HCT116 (cell line): ENCODE measurements at regions not wholly inside any gene's neighbourhood (a gene's known extent, or its start where the extent isn't known, plus 50 kb on each side); places are given as distances from the start of the nearest gene placed in this dataset.

Source experiments
- ATAC-seq: fragments of 200-7000 bp; cut with Tn5 transposase; 2 replicates; pipeline ENCODE4 v1.9.1; 2020; ENCODE audit warnings: mild to moderate bottlenecking, moderate library complexity
- BruUV-seq: library from RNA; stranded (reverse); fragments of 400-500 nt; replicated peaks from 2 replicates; lab custom pipeline; 2021; lab: Mats Ljungman, UMichigan
- CTCF ChIA-PET: fragments of 300-600 bp; sonication (Branson Sonifier 250); formaldehyde crosslinking; loops from one replicate; lab custom pipeline; 2021; ENCODE audit warnings: antibody characterized with exemption; lab: Charles Lee
- POLR2A ChIA-PET: fragments of 300-600, 350-600 bp; sonication (Branson Sonifier 250); formaldehyde crosslinking; loops from one replicate; lab custom pipeline; 2021; ENCODE audit warnings: antibody characterized with exemption; lab: Charles Lee
- RAD21 ChIA-PET, 2 experiments: fragments of 300-600 bp; sonication (Branson Sonifier 250); formaldehyde crosslinking; loops; one replicate each; lab custom pipeline; 2023; ENCODE audit warnings: low total read pairs in 2 of 2; ENCODE audit not compliant: uncharacterized antibody in 2 of 2, unreplicated experiment in 2 of 2, low non-redundant PET in 1 of 2; lab: Charles Lee
- DNase-seq: peaks from one replicate; pipeline ENCODE4 v3.0.0-alpha.2; 2010; ENCODE audit warnings: low read depth, low spot score
- H2AFZ ChIP-seq: fragments of 200-600 bp; shearing (Covaris generic), sonication (generic); 2 replicates; pipeline ENCODE4 v1.6.1; 2017; ENCODE audit warnings: low read depth, mixed run types, mixed read lengths, antibody characterized with exemption, low read length; ENCODE audit not compliant: poor library complexity, severe bottlenecking
- H3K27ac ChIP-seq: 2 replicates; pipeline ENCODE4 v1.5.1; 2012; ENCODE audit warnings: low read depth, low read length
- H3K27me3 ChIP-seq: fragments of 200-600 bp; sonication (generic); 2 replicates; pipeline ENCODE4 v1.6.1; 2016; ENCODE audit warnings: mixed run types, low read length, mixed read lengths; ENCODE audit not compliant: insufficient read depth
- H3K36me3 ChIP-seq, 2 experiments: fragments of 200-500 bp in 1 of 2; fragments of 200-600 bp in 1 of 2; sonication (Bioruptor generic) in 1 of 2; sonication (generic) in 1 of 2; 2 replicates each; pipeline versions ENCODE4 v1.5.1 to v1.6.1; 2014 to 2016; ENCODE audit warnings: low read length in 2 of 2, inconsistent platforms in 1 of 2, mixed read lengths in 1 of 2, mixed run types in 1 of 2; ENCODE audit not compliant: insufficient read depth in 2 of 2, control insufficient read depth in 1 of 2
- H3K4me1 ChIP-seq, 2 experiments: fragments of 200-600 bp in 1 of 2; sonication (generic) in 1 of 2; 2 replicates each; pipeline versions ENCODE4 v1.5.1 to v1.6.1; 2012 to 2017; ENCODE audit warnings: low read length in 2 of 2, inconsistent platforms in 1 of 2, mild to moderate bottlenecking in 1 of 2, mixed read lengths in 1 of 2, mixed run types in 1 of 2, moderate library complexity in 1 of 2; ENCODE audit not compliant: insufficient read depth in 2 of 2, control insufficient read depth in 1 of 2
- H3K4me2 ChIP-seq: fragments of 200-600 bp; sonication (generic); 2 replicates; pipeline ENCODE4 v1.6.1; 2017; ENCODE audit warnings: mixed run types, low read length, mixed read lengths
- H3K4me3 ChIP-seq, 2 experiments: fragments of 200-600 bp in 1 of 2; sonication (generic) in 1 of 2; replicated peaks in 1 of 2; 2 replicates each; pipeline ENCODE4 v1.5.1; 2011 to 2016; ENCODE audit warnings: low read length in 2 of 2, control low read depth in 1 of 2, low read depth in 1 of 2, mild to moderate bottlenecking in 1 of 2, mixed read lengths in 1 of 2, mixed run types in 1 of 2
- H3K79me2 ChIP-seq: fragments of 200-600 bp; sonication (generic); 2 replicates; pipeline ENCODE4 v1.6.1; 2017; ENCODE audit warnings: mild to moderate bottlenecking, mixed run types, low read length, moderate library complexity, mixed read lengths; ENCODE audit not compliant: insufficient read depth
- H3K9ac ChIP-seq: fragments of 200-600 bp; sonication (generic); 2 replicates; pipeline ENCODE4 v1.6.1; 2016; ENCODE audit warnings: low read length, mixed read lengths
- H3K9me2 ChIP-seq: fragments of 200-600 bp; sonication (generic), shearing (Covaris generic); 2 replicates; pipeline ENCODE4 v1.6.1; 2017; ENCODE audit warnings: mixed run types, mild to moderate bottlenecking, moderate library complexity; ENCODE audit not compliant: insufficient read depth
- H3K9me3 ChIP-seq, 2 experiments: fragments of 200-500 bp in 1 of 2; fragments of 200-600 bp in 1 of 2; sonication (Bioruptor generic) in 1 of 2; sonication (generic) in 1 of 2; 2 replicates each; pipeline ENCODE4 v1.6.1; 2014 to 2017; ENCODE audit warnings: low read length in 2 of 2, mixed read lengths in 2 of 2, inconsistent platforms in 1 of 2, low read depth in 1 of 2, mild to moderate bottlenecking in 1 of 2, mixed run types in 1 of 2, moderate library complexity in 1 of 2; ENCODE audit not compliant: control insufficient read depth in 1 of 2, insufficient read depth in 1 of 2
- H4K20me1 ChIP-seq: fragments of 200-600 bp; sonication (generic), shearing (Covaris generic); 2 replicates; pipeline ENCODE4 v1.6.1; 2017; ENCODE audit warnings: mixed run types, mild to moderate bottlenecking, moderate library complexity; ENCODE audit not compliant: insufficient read depth
- CEBPB ChIP-seq: IDR thresholded peaks from 2 replicates; pipeline ENCODE4 v1.6.1; 2012; ENCODE audit warnings: low read depth
- EZH2phosphoT487 ChIP-seq: fragments of 200-600 bp; IDR thresholded peaks from 2 replicates; pipeline ENCODE4 v1.6.1; 2018; ENCODE audit warnings: antibody characterized with exemption, borderline replicate concordance
- JUND ChIP-seq: IDR thresholded peaks from 2 replicates; pipeline ENCODE4 v1.6.1; 2012
- RAD21 ChIP-seq: IDR thresholded peaks from 2 replicates; pipeline ENCODE4 v1.6.1; 2012; ENCODE audit warnings: low read depth, mild to moderate bottlenecking
- REST ChIP-seq: IDR thresholded peaks from 2 replicates; pipeline ENCODE4 v1.6.1; 2012; ENCODE audit warnings: low read depth
- TCF7L2 ChIP-seq: IDR thresholded peaks from 2 replicates; pipeline ENCODE4 v1.7.0; 2011; ENCODE audit warnings: borderline replicate concordance, inconsistent platforms; ENCODE audit not compliant: insufficient read depth, insufficient read length; ENCODE audit errors: extremely low read depth
- intact Hi-C: fragments of 100-400 bp; cut with micrococcal nuclease; formaldehyde crosslinking; loops from 2 replicates; pipeline ENCODE4 v1.10.0; 2022
- TF ChIP-seq, protein P1 (sequence below): IDR thresholded peaks from 2 replicates; pipeline ENCODE4 v1.6.1; 2011; ENCODE audit warnings: mild to moderate bottlenecking, low read length, moderate library complexity; ENCODE audit not compliant: insufficient replicate concordance; ENCODE audit errors: extremely low read depth
- TF ChIP-seq, protein P2 (sequence below): IDR thresholded peaks from 2 replicates; pipeline ENCODE4 v1.6.1; 2012

DNA sequence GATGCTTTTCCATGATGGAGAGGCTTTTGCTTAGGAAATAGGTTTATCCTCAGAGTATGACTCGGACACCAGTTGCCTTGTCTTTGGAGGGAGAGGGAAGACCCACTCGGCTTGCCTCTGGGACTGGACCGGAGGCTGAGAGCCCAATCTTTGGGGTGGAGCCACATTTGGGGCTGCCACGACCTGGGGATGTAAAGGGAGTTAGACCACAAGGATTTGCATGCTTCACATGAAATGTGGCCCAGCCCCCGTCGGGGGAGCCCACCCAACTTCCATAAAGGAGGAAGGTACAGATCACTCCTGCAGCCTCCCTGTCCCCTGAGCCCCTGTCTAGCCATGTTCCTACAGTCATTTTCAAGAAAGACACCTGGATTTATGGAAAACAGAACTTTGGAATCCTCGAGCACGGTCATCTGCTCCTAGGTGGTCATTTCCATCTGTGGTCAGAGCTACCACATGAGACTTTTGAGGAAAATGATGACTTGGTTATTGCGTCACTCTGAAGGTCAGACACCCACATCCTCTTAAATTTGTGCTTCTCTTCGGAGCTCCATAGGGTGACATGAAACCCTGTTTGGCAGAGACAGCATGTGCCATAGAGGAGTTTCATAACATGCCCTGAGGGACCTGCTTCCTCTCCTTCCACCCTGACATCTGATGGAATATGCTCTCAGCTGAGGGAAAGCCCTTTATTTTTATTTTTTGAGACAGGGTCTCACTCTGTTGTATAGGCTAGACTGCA is 99.4 kb upstream of the SLC45A1 start:
- Histone ChIP-seq H3K4me2 (no peak overlapping the region), H3K9ac (no peak overlapping the region), H4K20me1 (no peaks in the 10 kb centered on the region), H3K9me2 (no peaks in the 10 kb centered on the region), H3K27me3 (no peaks in the 10 kb centered on the region), H2AFZ (no peak overlapping the region), H3K36me3 (no peaks in the 10 kb centered on the region), H3K4me1 (peaks cover 24 to 46% of the 10 kb centered on the region in 2 experiments), H3K4me3 (no peak overlapping the region), H3K79me2 (no peaks in the 10 kb centered on the region), H3K9me3 (no peaks in the 10 kb centered on the region), H3K27ac (no peak overlapping the region)
- no peak for DNase-seq
- intact Hi-C loops, result no loop called here
- ChIA-PET POLR2A (interaction anchor here (1.1 to 1.6 kb wide), 2 partner anchors 8 to 46 kb away, joined by 3 to 5 read pairs; no protein-coding TSS in a partner anchor), CTCF (no interaction called here), RAD21 (no interaction called here)
- ATAC-seq, result no peak
- TF ChIP-seq, protein P1, sequence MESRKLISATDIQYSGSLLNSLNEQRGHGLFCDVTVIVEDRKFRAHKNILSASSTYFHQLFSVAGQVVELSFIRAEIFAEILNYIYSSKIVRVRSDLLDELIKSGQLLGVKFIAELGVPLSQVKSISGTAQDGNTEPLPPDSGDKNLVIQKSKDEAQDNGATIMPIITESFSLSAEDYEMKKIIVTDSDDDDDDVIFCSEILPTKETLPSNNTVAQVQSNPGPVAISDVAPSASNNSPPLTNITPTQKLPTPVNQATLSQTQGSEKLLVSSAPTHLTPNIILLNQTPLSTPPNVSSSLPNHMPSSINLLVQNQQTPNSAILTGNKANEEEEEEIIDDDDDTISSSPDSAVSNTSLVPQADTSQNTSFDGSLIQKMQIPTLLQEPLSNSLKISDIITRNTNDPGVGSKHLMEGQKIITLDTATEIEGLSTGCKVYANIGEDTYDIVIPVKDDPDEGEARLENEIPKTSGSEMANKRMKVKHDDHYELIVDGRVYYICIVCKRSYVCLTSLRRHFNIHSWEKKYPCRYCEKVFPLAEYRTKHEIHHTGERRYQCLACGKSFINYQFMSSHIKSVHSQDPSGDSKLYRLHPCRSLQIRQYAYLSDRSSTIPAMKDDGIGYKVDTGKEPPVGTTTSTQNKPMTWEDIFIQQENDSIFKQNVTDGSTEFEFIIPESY, result no peak
- TF ChIP-seq RAD21, result no peak
- TF ChIP-seq, protein P2, sequence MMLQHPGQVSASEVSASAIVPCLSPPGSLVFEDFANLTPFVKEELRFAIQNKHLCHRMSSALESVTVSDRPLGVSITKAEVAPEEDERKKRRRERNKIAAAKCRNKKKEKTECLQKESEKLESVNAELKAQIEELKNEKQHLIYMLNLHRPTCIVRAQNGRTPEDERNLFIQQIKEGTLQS, result no peak
- TF ChIP-seq CEBPB, result no peak
- TF ChIP-seq JUND, result no peak
- TF ChIP-seq EZH2phosphoT487, result no peak
- TF ChIP-seq TCF7L2, result no peak
- no peak for TF ChIP-seq REST
- no TSS peak for BruUV-seq
